ENCODE measurements at regions not wholly inside any gene's neighbourhood (a gene's known extent, or its start where the extent isn't known, plus 50 kb on each side); places are given as distances from the start of the nearest gene placed in this dataset.

GRCh38 chr11:92484570-92484969 lies 260.0 kb downstream of the FAT3 start:
- no peak for DNase-seq

GRCh38 chr11:92489826-92490399 lies 265.3 kb downstream of the FAT3 start:
- DNase-seq: no peak

- DNase-seq: no peak
Measured at GRCh38 chr11:92492372-92492771, 267.8 kb downstream of the FAT3 start.

GRCh38 chr11:92495107-92495793 lies 270.6 kb downstream of the FAT3 start:
- no peak for DNase-seq

GRCh38 chr11:92500453-92500852 lies 275.8 kb downstream of the FAT3 start:
- no peak for DNase-seq

GRCh38 chr11:92501066-92501739 lies 276.6 kb downstream of the FAT3 start:
- DNase-seq: no peak

GRCh38 chr11:92504004-92504403 lies 279.4 kb downstream of the FAT3 start:
- no peak for DNase-seq

- DNase-seq: no peak
Measured at GRCh38 chr11:92504534-92504933, 279.9 kb downstream of the FAT3 start.

GRCh38 chr11:92505689-92506088 lies 281.1 kb downstream of the FAT3 start:
- DNase-seq: no peak

- DNase-seq: no peak
Measured at GRCh38 chr11:92506809-92507336, 282.3 kb downstream of the FAT3 start.

- DNase-seq: no peak
Measured at GRCh38 chr11:92510591-92510990, 286.0 kb downstream of the FAT3 start.

- DNase-seq: no peak
Measured at GRCh38 chr11:92511522-92512203, 287.0 kb downstream of the FAT3 start.

- DNase-seq: no peak
Measured at GRCh38 chr11:92512204-92512569, 287.6 kb downstream of the FAT3 start.

GRCh38 chr11:92523611-92524010 lies 299.0 kb downstream of the FAT3 start:
- no peak for DNase-seq

GRCh38 chr11:92524542-92524941 lies 299.9 kb downstream of the FAT3 start:
- DNase-seq: no peak

GRCh38 chr11:92527467-92527866 lies 302.8 kb downstream of the FAT3 start:
- DNase-seq: no peak

- DNase-seq: no peak
Measured at GRCh38 chr11:92528001-92528400, 303.4 kb downstream of the FAT3 start.

- no peak for DNase-seq
Measured at GRCh38 chr11:92531065-92531739, 306.6 kb downstream of the FAT3 start.

- no peak for DNase-seq
Measured at GRCh38 chr11:92533657-92534335, 309.2 kb downstream of the FAT3 start.

GRCh38 chr11:92536883-92537282 lies 312.3 kb downstream of the FAT3 start:
- DNase-seq: no peak

GRCh38 chr11:92540096-92540495 lies 315.5 kb downstream of the FAT3 start:
- no peak for DNase-seq

GRCh38 chr11:92545906-92546471 lies 321.4 kb downstream of the FAT3 start:
- DNase-seq: no peak

Data from activated CD4-positive, alpha-beta T cell treated with anti-CD3 and anti-CD28 coated beads, Interleukin-2, amount 50 U/mL, for 48 hours (primary cell).